CD14-positive monocyte (primary cell): ENCODE measurements at regions not wholly inside any gene's neighbourhood (a gene's known extent, or its start where the extent isn't known, plus 50 kb on each side); places are given as distances from the start of the nearest gene placed in this dataset.

ENCODE experiments used
- DNase-seq, 3 donors: peaks; one replicate each; pipeline ENCODE4 v3.0.0-alpha.2; 2011 to 2022
- H2AFZ ChIP-seq: 2 replicates; pipeline ENCODE4 v1.6.0; 2012; ENCODE audit warnings: mild to moderate bottlenecking, low read depth, low read length, inconsistent platforms; ENCODE audit not compliant: insufficient read depth, poor library complexity, severe bottlenecking
- H3K27ac ChIP-seq, 2 donors: 1 replicate in 1 of 2; 2 replicates in 1 of 2; pipeline ENCODE4 v1.5.1; 2012 to 2013; ENCODE audit warnings: low read length in 2 of 2, control low read depth in 1 of 2, inconsistent platforms in 1 of 2, low read depth in 1 of 2, mild to moderate bottlenecking in 1 of 2
- H3K27me3 ChIP-seq, 2 donors: one replicate each; pipeline versions ENCODE4 v1.6.0 to v1.6.1; 2011 to 2013; ENCODE audit warnings: low read length in 2 of 2; ENCODE audit not compliant: control insufficient read depth in 2 of 2, insufficient read depth in 2 of 2
- H3K36me3 ChIP-seq, 2 donors: replicated peaks in 1 of 2; 1 replicate in 1 of 2; 2 replicates in 1 of 2; pipeline versions ENCODE4 v1.5.1 to v1.6.1; 2012 to 2013; ENCODE audit warnings: low read length in 2 of 2, control low read depth in 1 of 2, inconsistent platforms in 1 of 2, mild to moderate bottlenecking in 1 of 2; ENCODE audit not compliant: insufficient read depth in 2 of 2, control insufficient read depth in 1 of 2
- H3K4me1 ChIP-seq, 2 donors: 1 replicate in 1 of 2; 2 replicates in 1 of 2; pipeline versions ENCODE4 v1.5.1 to v1.6.1; 2012 to 2013; ENCODE audit warnings: low read length in 2 of 2, control low read depth in 1 of 2, inconsistent platforms in 1 of 2, mild to moderate bottlenecking in 1 of 2, moderate library complexity in 1 of 2; ENCODE audit not compliant: insufficient read depth in 2 of 2, control insufficient read depth in 1 of 2
- H3K4me2 ChIP-seq: replicated peaks from 2 replicates; pipeline ENCODE3; 2012; ENCODE audit warnings: low read length, moderate library complexity, mild to moderate bottlenecking; ENCODE audit not compliant: poor library complexity, severe bottlenecking; ENCODE audit errors: extremely low read depth
- H3K4me3 ChIP-seq, 3 experiments: fragments of 200-600 bp in 1 of 3; sonication (generic) in 1 of 3; replicated peaks in 1 of 3; 1 replicate in 2 of 3; 2 replicates in 1 of 3; pipeline ENCODE4 v1.5.1; 2011 to 2013; ENCODE audit warnings: low read length in 3 of 3, mild to moderate bottlenecking in 3 of 3, control low read depth in 2 of 3, low read depth in 2 of 3, inconsistent platforms in 1 of 3, moderate library complexity in 1 of 3
- H3K79me2 ChIP-seq: 2 replicates; pipeline ENCODE4 v1.6.0; 2012; ENCODE audit warnings: mild to moderate bottlenecking, control low read depth, inconsistent platforms, low read length, moderate library complexity; ENCODE audit not compliant: insufficient read depth
- H3K9ac ChIP-seq: 2 replicates; pipeline ENCODE4 v1.6.0; 2017; ENCODE audit warnings: low read length, mild to moderate bottlenecking; ENCODE audit not compliant: insufficient read depth, poor library complexity, severe bottlenecking
- H3K9me3 ChIP-seq, 2 donors: replicated peaks in 1 of 2; 1 replicate in 1 of 2; 2 replicates in 1 of 2; pipeline versions ENCODE4 v1.5.1 to v1.6.1; 2012 to 2013; ENCODE audit warnings: low read length in 2 of 2, control low read depth in 1 of 2; ENCODE audit not compliant: control insufficient read depth in 1 of 2, insufficient read depth in 1 of 2
- H4K20me1 ChIP-seq: 2 replicates; pipeline ENCODE4 v1.6.0; 2012; ENCODE audit warnings: mild to moderate bottlenecking, low read length, control low read depth, moderate library complexity; ENCODE audit not compliant: insufficient read depth
- H3K27ac Mint-ChIP-seq, 7 donors: one replicate each; pipeline ENCODE4 v1.8.0; 2020; ENCODE audit warnings: mild to moderate bottlenecking in 7 of 7, mixed read lengths in 7 of 7, moderate library complexity in 6 of 7, inconsistent platforms in 2 of 7
- H3K27me3 Mint-ChIP-seq, 3 donors: one replicate each; pipeline ENCODE4 v1.8.0; 2021 to 2022; ENCODE audit warnings: low read depth in 3 of 3, mild to moderate bottlenecking in 3 of 3, mixed read lengths in 3 of 3, moderate library complexity in 3 of 3, inconsistent platforms in 1 of 3
- H3K36me3 Mint-ChIP-seq, 2 donors: one replicate each; pipeline ENCODE4 v1.8.0; 2020; ENCODE audit warnings: mixed read lengths in 2 of 2, inconsistent platforms in 1 of 2, mild to moderate bottlenecking in 1 of 2
- H3K4me1 Mint-ChIP-seq: one replicate; pipeline ENCODE4 v1.8.0; 2020; ENCODE audit warnings: mild to moderate bottlenecking, mixed read lengths
- H3K4me3 Mint-ChIP-seq, 2 donors: one replicate each; pipeline ENCODE4 v1.8.0; 2020; ENCODE audit warnings: mild to moderate bottlenecking in 2 of 2, mixed read lengths in 2 of 2, moderate library complexity in 1 of 2
- H3K9me3 Mint-ChIP-seq, 7 donors: one replicate each; pipeline ENCODE4 v1.8.0; 2020 to 2022; ENCODE audit warnings: mixed read lengths in 7 of 7, mild to moderate bottlenecking in 6 of 7, moderate library complexity in 6 of 7, inconsistent platforms in 2 of 7
- CTCF ChIP-seq: fragments of 200-600 bp; IDR thresholded peaks from one replicate; pipeline ENCODE4 v1.8.0; 2022; ENCODE audit warnings: antibody characterized with exemption, mild to moderate bottlenecking
- WGBS: methylation state at CpG from one replicate; pipeline ENCODE4 v1.1.5; 2013; ENCODE audit warnings: missing lambda C conversion rate; ENCODE audit not compliant: insufficient coverage; 5-methylcytosine and 5-hydroxymethylcytosine counted together
- intact Hi-C, 2 donors: fragments of 100-400 bp; cut with micrococcal nuclease; formaldehyde crosslinking; loops; one replicate each; pipeline versions ENCODE4 v1.15.0 to v1.15.1; 2023

DNA sequence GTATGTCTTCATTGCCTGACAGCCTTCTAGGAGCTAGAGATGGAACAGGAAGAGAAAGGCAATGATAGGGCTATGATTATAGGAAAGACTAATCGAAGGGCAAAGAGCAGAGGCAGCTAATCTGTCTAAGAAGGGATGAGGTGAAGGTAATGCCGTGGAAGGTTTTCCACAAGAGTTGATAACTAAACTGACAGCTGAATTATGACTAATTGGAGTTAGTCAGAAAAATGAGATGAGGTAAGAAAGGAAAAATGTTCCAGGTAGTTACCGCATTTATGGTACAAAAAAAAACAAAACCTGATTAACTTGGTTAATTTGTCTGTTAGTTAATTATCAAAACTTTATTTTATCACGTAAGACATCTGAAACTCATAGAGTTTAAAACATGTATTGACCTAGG, 260.3 kb downstream of the SLITRK6 start:
- H3K79me2 ChIP-seq, result no peaks in the 10 kb centered on the region
- H3K9me3 ChIP-seq, result no peaks in the 10 kb centered on the region
- no peaks in the 10 kb centered on the region for H3K36me3 ChIP-seq
- WGBS, result 100% methylated on average over 2 of the region's 4 CpGs
- no peak overlapping the region for H3K9ac ChIP-seq
- H3K9me3 Mint-ChIP-seq, result no peaks in the 10 kb centered on the region
- H2AFZ ChIP-seq, result no peak overlapping the region
- no peaks in the 10 kb centered on the region for H3K36me3 Mint-ChIP-seq
- no peak for TF ChIP-seq CTCF
- H3K4me2 ChIP-seq, result no peak overlapping the region
- no peaks in the 10 kb centered on the region for H3K4me1 ChIP-seq
- H3K27ac Mint-ChIP-seq, result no peak overlapping the region
- H4K20me1 ChIP-seq, result no peaks in the 10 kb centered on the region
- H3K27me3 Mint-ChIP-seq, result peaks cover 0 to 1% (median 0%) of the 10 kb centered on the region in 3 donors
- H3K27ac ChIP-seq, result no peak overlapping the region
- H3K27me3 ChIP-seq, result no peaks in the 10 kb centered on the region
- intact Hi-C loops, result no loop called here
- no peak overlapping the region for H3K4me3 Mint-ChIP-seq
- H3K4me3 ChIP-seq, result no peak overlapping the region
- DNase-seq, result no peak
- H3K4me1 Mint-ChIP-seq, result no peaks in the 10 kb centered on the region

DNA sequence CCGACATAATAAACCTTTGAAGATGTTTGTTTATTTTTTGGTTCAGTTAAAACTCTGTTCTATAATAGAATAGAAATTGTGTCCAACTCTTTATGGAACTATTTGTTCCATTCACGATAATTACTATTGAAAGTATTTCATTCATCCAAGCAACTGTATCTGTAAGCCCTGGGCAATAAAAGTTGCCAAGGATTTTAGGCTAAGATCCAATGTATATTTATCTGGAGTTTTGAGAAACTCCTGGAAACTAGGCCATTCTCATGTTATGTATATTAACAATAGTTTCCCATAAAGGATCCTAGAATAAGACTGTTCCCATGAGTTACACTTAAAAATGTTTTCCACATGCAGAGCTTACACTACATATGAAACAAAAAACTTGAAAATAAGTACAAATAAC, 261.6 kb downstream of the SLITRK6 start:
- H3K36me3 Mint-ChIP-seq, result no peaks in the 10 kb centered on the region
- H4K20me1 ChIP-seq, result no peaks in the 10 kb centered on the region
- H3K36me3 ChIP-seq, result no peaks in the 10 kb centered on the region
- H3K9me3 ChIP-seq, result no peaks in the 10 kb centered on the region
- H3K27me3 ChIP-seq, result no peaks in the 10 kb centered on the region
- no peak overlapping the region for H3K4me3 Mint-ChIP-seq
- H3K4me3 ChIP-seq, result no peak overlapping the region
- intact Hi-C loops, result no loop called here
- H3K27ac Mint-ChIP-seq, result no peak overlapping the region
- no peaks in the 10 kb centered on the region for H3K4me1 Mint-ChIP-seq
- WGBS, result no CpG with 5 or more reads among the region's 2 CpGs
- no peaks in the 10 kb centered on the region for H3K9me3 Mint-ChIP-seq
- no peak overlapping the region for H2AFZ ChIP-seq
- no peaks in the 10 kb centered on the region for H3K79me2 ChIP-seq
- no peak for DNase-seq
- H3K4me1 ChIP-seq, result no peaks in the 10 kb centered on the region
- no peak overlapping the region for H3K9ac ChIP-seq
- H3K4me2 ChIP-seq, result no peak overlapping the region
- no peak overlapping the region for H3K27ac ChIP-seq
- TF ChIP-seq CTCF, result no peak
- H3K27me3 Mint-ChIP-seq, result no peaks in the 10 kb centered on the region
